ENCODE measurements at regions not wholly inside any gene's neighbourhood (a gene's known extent, or its start where the extent isn't known, plus 50 kb on each side); places are given as distances from the start of the nearest gene placed in this dataset.

- DNase-seq, result no peak
These were observed 110.5 kb upstream of the DOK5 start for GRCh38 chr20:54364919-54365318.

GRCh38 chr20:54366669-54367344, 108.6 kb upstream of the DOK5 start:
- no peak for DNase-seq

GRCh38 chr20:54368570-54368969, 106.8 kb upstream of the DOK5 start:
- DNase-seq, result no peak

- no peak for DNase-seq
These were observed 103.1 kb upstream of the DOK5 start for GRCh38 chr20:54372313-54372712.

- no peak for DNase-seq
These were observed 97.2 kb upstream of the DOK5 start for GRCh38 chr20:54377992-54378773.

- no peak for DNase-seq
These were observed 95.4 kb upstream of the DOK5 start for GRCh38 chr20:54379893-54380584.

DNA sequence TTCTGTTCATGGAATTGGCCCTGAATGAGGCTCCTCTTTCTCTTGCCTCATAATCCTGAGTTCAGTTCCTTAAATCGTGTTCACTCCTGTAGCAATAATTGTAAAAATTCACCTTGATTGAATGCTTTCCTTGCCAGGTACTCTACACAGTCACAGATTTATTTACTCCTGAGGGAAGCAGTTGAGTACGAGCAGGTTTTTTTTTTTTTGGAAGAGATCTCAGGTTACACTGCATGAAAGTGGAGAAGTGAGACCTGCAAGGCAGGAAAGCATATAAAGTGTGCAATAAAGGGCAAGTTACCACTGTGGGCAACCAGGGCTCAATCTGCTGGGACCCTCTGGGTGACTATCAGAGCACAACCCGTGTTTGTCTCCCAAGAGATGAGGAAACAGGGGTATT, 93.0 kb upstream of the DOK5 start:
- DNase-seq, result no peak

- no peak for DNase-seq
These were observed 89.6 kb upstream of the DOK5 start for GRCh38 chr20:54385746-54386145.

- no peak for DNase-seq
These were observed 85.7 kb upstream of the DOK5 start for GRCh38 chr20:54389596-54390280.

- no peak for DNase-seq
These were observed 77.9 kb upstream of the DOK5 start for GRCh38 chr20:54397292-54398140.

DNA sequence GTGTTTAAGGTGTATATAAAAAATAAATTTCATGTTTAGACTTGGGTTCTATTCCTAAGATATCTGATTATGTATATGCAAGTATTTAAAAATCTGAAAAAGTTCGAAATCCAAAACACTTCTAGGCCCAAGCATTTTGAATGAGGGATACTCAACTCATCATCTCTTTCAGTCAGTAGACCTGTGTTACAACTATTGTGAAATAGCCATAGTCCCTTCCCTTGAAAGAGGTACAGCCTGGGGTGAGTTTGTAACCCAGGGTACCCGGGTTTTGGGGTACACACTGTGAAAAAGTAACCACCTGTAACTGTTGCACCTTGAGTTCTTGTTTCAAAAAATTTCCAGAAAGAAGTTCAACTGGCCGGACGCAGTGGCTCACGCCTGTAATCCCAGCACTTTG, 76.6 kb upstream of the DOK5 start:
- DNase-seq, result no peak

DNA sequence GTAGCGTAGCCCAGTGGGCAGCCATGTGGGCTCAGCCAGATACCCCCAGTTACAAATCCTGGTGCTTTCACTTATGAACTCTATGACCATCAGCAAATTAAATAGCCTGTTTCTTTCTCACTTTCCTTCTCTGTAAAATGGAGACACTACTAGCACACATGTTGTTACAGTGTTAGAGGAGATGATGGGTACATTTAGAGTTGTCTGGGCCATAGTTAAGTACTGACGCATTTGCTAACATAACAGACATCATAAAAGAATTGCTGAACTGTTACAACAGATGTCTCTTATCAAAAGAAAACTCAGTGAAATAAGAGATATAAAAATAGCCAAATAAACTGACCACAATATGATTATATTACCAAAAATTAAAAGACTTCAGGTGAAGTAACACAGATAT, 69.9 kb upstream of the DOK5 start:
- DNase-seq, result no peak

- no peak for DNase-seq
These were observed 67.9 kb upstream of the DOK5 start for GRCh38 chr20:54407459-54407858.

DNA sequence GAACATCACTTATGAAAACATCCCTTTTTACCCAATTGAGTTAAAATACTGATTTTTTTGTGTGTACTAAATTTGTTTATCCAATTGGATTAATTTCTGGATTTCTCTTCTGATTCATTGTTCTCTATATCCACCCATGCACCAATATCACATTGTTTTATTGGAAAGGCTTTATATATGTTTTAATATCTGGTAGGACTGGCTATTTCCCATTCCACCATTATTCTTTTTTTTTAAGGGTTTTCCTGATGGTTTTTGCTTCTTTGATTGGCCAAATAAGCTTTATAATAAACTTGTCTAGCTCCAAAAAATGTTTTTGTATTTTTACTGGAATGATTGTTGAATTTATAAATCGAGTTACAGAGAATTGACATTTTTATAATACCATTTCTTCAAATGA, 59.4 kb upstream of the DOK5 start:
- no peak for DNase-seq

DNA sequence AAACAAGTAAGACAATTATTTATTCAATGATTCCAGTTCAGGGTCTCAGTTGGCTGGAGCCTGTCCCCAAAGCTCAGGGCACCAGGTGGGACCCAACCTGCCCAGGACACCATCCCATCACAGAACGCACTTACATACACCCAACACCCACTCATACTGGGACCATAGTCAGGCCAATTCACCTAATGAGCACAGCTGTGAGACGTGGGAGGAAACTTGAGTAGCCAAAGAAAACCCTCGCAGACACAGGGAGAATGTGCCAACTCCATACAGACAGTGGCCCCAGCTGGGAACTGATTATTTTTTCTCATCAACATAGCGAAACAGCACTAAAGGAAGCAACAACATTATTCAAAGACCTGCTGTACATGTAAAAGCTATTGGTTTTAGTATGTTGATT, 58.6 kb upstream of the DOK5 start:
- no peak for DNase-seq

- no peak for DNase-seq
These were observed 55.9 kb upstream of the DOK5 start for GRCh38 chr20:54419531-54419930.
